SK-N-DZ (cell line): ENCODE measurements at regions not wholly inside any gene's neighbourhood (a gene's known extent, or its start where the extent isn't known, plus 50 kb on each side); places are given as distances from the start of the nearest gene placed in this dataset.

Experiments
- DNase-seq: peaks from one replicate; pipeline ENCODE4 v3.0.0-alpha.2; 2015; ENCODE audit warnings: low spot score

DNA sequence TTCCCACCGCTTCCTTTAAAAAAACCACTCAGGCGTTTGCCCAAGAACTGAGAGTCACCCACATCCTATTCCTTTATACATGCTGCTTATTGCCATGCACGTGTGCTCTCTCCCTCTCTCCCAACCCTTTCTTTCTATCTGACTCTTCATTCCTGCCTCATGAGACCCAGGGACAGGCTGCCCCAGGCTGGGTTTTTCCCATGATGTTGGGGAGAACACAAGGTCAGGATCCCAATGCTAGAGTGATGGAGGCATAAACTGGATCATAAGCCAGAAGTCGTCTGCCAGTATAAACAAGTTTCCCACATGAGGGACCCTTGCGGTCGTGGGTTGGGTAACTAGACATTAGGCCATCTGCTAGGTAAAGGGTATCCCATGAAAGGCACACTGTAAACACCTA, 64.9 kb downstream of the CD2 start:
- no peak for DNase-seq

- DNase-seq, result no peak
These were observed 66.1 kb downstream of the CD2 start for GRCh38 chr1:116820369-116820768.

GRCh38 chr1:116821763-116822162, 67.5 kb downstream of the CD2 start:
- no peak for DNase-seq

DNA sequence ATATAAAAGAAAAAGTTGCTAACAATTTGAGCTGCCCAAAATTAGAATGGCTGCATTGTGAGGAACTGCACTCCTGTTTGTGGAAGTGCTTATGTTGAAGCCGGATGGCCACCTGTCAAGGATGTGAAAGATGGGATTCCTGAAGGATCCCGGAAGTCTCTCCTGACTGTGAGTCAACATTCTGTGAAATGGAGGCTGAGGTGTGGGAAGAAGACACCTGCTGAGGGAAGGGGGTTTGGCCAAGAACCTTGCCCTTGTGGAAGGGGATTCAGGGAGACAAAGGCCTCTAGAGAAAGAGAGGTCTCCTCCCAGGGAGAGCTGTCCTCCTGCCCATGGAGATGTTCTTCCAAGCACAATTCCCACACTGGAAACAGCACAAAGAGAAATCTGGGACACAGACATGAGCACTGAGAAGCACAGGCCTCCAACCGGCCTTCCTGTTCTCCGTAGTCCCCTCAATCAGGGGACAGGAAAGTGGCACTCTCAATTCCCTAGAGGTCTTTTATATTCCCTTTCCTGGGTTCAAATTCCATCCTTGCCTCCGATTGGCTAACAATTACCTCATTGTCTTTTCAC, 70.5 kb downstream of the CD2 start:
- DNase-seq, result peak; percentile 45

DNA sequence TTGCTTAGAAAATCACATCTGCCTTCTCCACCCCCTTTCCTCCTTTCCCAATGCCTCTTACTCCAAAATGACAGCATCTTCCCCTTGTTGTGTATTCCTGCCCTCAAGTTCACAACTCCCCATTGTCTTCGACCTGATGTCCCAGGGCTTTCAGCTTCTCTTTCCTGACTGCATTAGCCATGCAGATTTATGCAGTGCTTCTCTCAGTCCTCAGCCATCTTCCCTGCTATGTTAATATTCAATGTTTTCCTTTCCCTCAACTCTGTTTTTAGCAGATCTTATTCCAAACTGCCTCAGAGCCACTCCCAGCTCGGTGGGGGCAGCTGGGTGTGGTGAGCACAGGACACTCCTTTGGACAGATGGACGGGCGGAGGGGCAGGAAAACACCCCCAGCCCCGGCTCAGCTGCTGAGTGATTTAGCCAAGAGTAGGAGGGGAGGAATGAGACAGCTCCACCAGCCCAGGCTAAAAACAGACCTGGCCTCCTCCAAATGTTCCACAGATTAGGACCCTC, 71.0 kb downstream of the CD2 start:
- DNase-seq, result no peak

GRCh38 chr1:116825720-116826438, 71.6 kb downstream of the CD2 start:
- peak; percentile 81 for DNase-seq

- no peak for DNase-seq
These were observed 72.8 kb downstream of the CD2 start for GRCh38 chr1:116826818-116827606.

- DNase-seq, result no peak
These were observed 73.4 kb downstream of the CD2 start for GRCh38 chr1:116827607-116828105.

DNA sequence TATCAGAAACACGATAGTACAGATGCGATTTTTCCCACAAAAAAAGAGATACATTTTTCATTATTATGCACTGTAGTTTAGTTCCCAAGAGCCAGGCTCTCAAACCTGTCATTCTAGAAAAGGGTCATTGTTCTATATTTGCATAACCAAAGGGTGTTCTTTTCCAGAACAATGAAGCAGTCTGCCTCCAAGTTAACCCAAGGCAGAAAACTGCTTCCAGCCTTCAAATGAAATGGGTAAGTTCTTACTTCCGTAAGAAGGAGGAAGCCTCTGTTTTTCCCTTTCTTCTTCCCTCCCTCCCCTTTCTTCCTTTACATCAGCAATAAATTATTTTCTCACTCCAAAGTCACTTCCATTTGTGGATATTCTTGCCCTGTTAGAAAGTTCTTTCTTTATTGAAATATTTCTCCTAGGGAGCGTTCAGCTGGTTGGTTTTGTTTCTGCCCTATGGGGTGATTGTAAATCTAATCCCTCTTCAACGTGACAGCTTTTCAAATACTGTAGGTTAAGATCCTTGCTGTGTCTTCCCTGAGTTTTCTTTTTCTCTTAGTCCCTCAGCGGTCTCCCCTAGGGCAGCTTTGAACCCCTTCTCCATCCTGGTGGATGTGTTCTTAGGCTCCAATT, 77.3 kb upstream of the PTGFRN start:
- no peak for DNase-seq

GRCh38 chr1:116832932-116833578, 76.7 kb upstream of the PTGFRN start:
- no peak for DNase-seq

- DNase-seq, result no peak
These were observed 76.0 kb upstream of the PTGFRN start for GRCh38 chr1:116833718-116834117.

DNA sequence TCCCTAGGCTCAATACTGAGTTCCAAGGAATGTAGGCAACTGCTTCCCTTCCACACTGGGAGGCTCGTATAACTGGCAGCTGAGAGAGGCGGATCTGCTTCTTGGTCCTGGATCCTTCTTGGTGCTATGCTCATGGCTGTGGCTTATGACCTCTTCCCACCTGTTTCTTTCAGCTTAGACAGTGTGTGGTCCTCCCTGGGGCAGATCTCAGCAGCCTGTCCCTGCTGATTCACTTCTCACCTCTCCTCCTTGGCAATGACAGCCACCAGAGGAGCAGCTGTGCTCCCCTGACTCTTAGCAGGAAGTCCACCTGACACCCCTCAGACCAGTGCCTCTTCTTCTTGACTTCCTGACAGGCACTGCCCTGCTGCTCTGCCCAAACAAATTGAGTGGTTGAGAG, 75.1 kb upstream of the PTGFRN start:
- DNase-seq, result no peak

GRCh38 chr1:116835161-116835560, 74.6 kb upstream of the PTGFRN start:
- DNase-seq, result no peak

GRCh38 chr1:116836099-116836498, 73.6 kb upstream of the PTGFRN start:
- no peak for DNase-seq

- no peak for DNase-seq
These were observed 68.0 kb upstream of the PTGFRN start for GRCh38 chr1:116841569-116842344.

GRCh38 chr1:116842654-116843053, 67.1 kb upstream of the PTGFRN start:
- DNase-seq, result no peak

DNA sequence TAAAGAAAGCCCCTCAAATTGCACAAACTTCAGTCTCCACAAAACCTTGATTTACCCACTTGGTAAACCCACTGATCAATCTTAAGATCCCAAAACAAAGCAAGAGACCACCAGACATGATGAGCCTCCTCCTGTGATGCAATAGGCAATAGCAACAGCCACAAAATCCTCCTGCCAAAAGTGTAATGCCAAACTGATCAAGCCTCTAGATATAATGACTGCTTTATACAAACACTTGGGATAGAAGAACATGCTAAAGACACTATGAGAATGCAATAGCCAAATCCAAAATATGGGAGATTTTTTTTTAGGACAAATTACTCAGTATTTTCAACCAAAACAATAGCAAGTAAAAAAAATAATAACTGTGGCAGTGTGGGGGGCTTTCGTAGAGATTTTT, 64.9 kb upstream of the PTGFRN start:
- no peak for DNase-seq

DNA sequence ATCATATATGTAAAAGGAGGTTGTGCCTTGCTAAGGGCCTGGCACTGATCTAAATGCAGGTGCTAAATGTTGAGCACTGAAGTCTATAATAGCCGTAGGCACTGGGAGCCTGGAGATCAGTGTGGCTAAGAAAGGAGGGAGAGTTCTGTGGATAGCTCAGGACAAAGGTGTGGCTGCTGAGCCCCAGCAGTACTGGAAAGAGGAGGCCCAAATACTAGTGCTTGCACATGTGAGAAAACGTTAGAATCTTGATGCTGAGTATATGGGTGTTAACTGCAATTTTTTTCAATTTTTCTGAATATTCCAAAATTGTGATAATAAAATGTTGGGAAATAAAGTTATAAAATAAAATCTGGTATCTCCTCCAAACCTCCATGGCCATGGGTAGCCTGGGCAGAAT, 62.5 kb upstream of the PTGFRN start:
- no peak for DNase-seq

DNA sequence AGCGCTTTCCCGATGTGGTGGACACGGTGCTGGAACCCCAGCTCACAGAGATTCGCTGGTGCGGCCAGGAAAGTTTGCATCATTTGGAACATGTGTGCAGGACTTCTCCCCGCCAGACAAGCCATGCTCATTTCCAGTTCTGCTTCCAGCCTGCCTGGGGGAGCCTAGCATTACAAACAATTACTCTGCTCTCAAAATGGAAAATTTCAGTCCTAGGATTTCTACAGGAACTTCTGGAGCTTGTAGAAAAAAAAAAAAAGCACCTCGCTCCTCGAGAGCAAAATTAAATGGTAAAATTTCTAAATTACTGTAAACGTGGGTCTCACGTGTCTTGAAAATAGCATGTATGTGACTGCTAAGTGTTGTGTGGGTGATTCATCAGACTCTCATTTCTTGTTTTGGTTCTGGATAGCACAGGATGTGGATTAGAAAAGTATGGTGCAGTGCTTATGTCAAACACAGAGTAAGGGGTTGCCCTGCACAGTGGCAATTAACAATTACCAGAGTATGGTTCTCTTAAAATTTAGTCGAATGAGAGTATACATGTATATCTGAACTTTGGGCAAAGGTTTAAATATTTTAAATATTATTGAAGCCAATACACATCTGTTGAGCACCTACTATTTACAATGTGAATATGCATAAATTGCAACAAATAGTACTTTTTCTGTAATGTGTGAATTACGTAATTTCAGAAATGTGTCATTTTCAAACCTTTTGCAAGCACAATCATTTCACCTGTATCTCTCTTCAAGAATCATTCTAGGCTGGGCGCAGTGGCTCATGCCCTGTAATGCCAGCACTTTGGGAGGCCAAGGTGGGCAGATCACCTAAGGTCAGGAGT, 61.8 kb upstream of the PTGFRN start:
- no peak for DNase-seq

DNA sequence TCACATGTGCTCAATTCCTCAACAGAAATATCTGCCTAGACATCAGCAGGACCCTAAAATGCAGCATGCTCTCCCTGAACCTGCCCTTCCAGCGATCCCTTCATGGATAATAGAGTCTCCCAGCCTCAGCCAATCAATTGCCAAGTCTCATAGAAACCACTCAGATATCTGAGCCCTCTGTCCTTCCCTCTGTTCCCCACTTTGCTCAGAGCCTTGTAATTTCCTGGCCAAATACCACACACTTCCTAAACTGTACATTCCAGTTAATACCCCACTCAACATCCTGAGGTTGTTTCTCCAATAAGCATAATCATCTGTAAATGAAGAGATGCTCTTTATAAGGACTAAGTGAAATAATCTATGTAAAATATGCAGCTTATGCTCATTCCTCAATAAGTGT, 59.3 kb upstream of the PTGFRN start:
- no peak for DNase-seq
